ENCODE measurements at regions not wholly inside any gene's neighbourhood (a gene's known extent, or its start where the extent isn't known, plus 50 kb on each side); places are given as distances from the start of the nearest gene placed in this dataset.

GRCh38 chr20:4073852-4074741 lies 58.7 kb upstream of the RNF24 start:
- ATAC-seq (no peak), DNase-seq (no peak)
- Histone ChIP-seq H3K4me3 (no peak overlapping the region), H3K27ac (no peak overlapping the region), H3K4me1 (peaks cover 6% of the 10 kb centered on the region), H3K27me3 (ENCODE audit: low read depth) (no peaks in the 10 kb centered on the region), H3K9me3 (no peaks in the 10 kb centered on the region), H3K36me3 (no peaks in the 10 kb centered on the region)
- intact Hi-C loops (cut with DNase I): loop anchor here (10.0 kb wide), 1 partner anchor 59 kb away; the partner anchor contains the start of gene RNF24
- TF ChIP-seq CTCF (IDR thresholded peaks at IDR 0.05): no peak

- intact Hi-C loops (cut with DNase I): loop anchor here (10.0 kb wide), 1 partner anchor 56 kb away; the partner anchor contains the start of gene RNF24
- no peaks in the 10 kb centered on the region for H3K9me3 ChIP-seq
- H3K27me3 ChIP-seq (ENCODE audit: low read depth): no peaks in the 10 kb centered on the region
- ATAC-seq: no peak
- no peak overlapping the region for H3K4me3 ChIP-seq
- no peaks in the 10 kb centered on the region for H3K36me3 ChIP-seq
- TF ChIP-seq CTCF (IDR thresholded peaks at IDR 0.05): no peak
- no peak overlapping the region for H3K27ac ChIP-seq
- DNase-seq: no peak
- peaks cover under 1% of the 10 kb centered on the region for H3K4me1 ChIP-seq
These were observed 55.9 kb upstream of the RNF24 start for GRCh38 chr20:4071178-4071693.

DNA sequence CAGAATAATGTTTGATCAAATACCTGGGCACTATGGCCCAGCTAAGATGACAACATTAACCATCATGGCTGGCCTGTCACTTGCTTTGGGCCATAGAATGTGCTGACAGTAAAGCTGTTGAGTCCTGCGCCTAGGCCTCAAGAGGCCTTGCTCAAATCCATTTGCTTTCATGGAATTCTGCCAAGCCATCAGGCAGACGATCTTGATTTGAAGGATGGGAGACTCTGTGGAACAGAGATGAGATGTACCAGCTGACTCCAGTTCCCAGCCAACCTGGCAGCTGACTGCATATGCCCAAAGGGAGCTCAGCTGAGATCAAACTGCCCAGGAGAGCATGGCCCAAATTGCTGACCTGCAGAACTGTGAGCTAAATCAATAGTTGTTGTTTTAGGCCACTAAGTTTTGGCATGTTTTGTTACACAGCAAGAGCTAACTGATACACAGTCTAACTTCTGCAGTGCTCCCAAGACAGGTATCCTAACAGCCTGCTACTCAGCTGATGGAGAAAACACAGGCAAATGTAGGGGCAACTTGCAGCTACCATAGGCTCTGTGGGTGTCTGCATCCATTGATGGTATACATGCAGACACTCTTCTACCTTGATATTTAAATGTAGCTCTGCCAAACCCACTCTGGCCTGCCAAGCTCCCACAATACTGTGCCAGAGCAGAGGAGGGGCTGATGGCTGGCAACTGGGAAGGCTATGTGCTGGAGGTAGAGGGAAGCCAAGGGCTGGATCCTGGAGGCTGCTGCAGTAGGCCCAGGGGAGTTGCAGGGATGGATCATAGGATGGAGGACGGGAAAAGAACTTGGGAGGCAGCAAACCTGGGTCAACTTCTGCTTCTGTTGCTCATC lies 55.2 kb upstream of the RNF24 start:
- H3K27ac ChIP-seq: no peak overlapping the region
- intact Hi-C loops (cut with DNase I): loop anchor here (10.0 kb wide), 1 partner anchor 56 kb away; the partner anchor contains the start of gene RNF24
- no peaks in the 10 kb centered on the region for H3K9me3 ChIP-seq

GRCh38 chr20:4069751-4070150 lies 54.4 kb upstream of the RNF24 start:
- H3K27me3 ChIP-seq (ENCODE audit: low read depth): no peaks in the 10 kb centered on the region
- no peak for TF ChIP-seq CTCF (IDR thresholded peaks at IDR 0.05)
- H3K9me3 ChIP-seq: no peaks in the 10 kb centered on the region
- intact Hi-C loops (cut with DNase I): loop anchor here (10.0 kb wide), 1 partner anchor 55 kb away; the partner anchor contains the start of gene RNF24
- H3K4me3 ChIP-seq: no peak overlapping the region
- no peak for DNase-seq
- H3K36me3 ChIP-seq: no peaks in the 10 kb centered on the region
- H3K4me1 ChIP-seq: peaks cover 15% of the 10 kb centered on the region
- H3K27ac ChIP-seq: no peak overlapping the region
- no peak for ATAC-seq

More for the DNA sequence above, 55.2 kb upstream of the RNF24 start:
- DNase-seq (no peak), ATAC-seq (no peak)
- Histone ChIP-seq H3K4me3 (no peak overlapping the region), H3K36me3 (no peaks in the 10 kb centered on the region), H3K27me3 (ENCODE audit: low read depth) (no peaks in the 10 kb centered on the region), H3K4me1 (peaks cover 7% of the 10 kb centered on the region)
- no peak for TF ChIP-seq CTCF (IDR thresholded peaks at IDR 0.05)

DNA sequence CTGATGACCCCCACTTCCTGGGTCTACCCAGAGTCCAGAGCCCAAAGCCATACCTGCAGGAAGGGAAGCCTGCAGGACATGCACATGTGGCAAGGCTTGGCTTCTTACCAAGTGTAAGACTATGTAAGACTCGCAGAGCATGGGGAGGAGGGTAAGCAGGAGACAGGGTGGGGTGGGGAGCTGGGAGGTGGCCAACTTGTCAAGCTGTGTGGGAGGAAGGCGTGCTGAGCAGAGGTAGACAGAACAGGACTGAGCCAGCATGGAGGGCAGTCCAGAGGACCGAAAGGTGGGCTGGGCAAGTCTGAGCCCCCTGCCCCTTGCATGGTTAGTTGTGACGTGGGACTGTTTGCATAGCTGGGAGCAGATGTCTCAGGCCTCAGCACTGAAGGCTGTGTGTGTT lies 53.4 kb upstream of the RNF24 start:
- Histone ChIP-seq H3K36me3 (no peaks in the 10 kb centered on the region), H3K4me3 (no peak overlapping the region), H3K27ac (no peak overlapping the region), H3K27me3 (ENCODE audit: low read depth) (no peaks in the 10 kb centered on the region), H3K4me1 (peaks cover 25% of the 10 kb centered on the region), H3K9me3 (no peaks in the 10 kb centered on the region)
- no peak for TF ChIP-seq CTCF (IDR thresholded peaks at IDR 0.05)
- ATAC-seq: no peak
- no peak for DNase-seq
- intact Hi-C loops (cut with DNase I): no loop called here

Data from lower lobe of right lung (tissue), 2 donors.